COLO668 (cell line): ENCODE measurements at regions not wholly inside any gene's neighbourhood (a gene's known extent, or its start where the extent isn't known, plus 50 kb on each side); places are given as distances from the start of the nearest gene placed in this dataset.
"Not testable (repeated sequence)": the region's sequence is repeated elsewhere in the genome, so short reads cannot be mapped to it uniquely, and the experiment has no call there.

Experiments
- DNase-seq: peaks from one replicate; lab custom pipeline; 2025; ENCODE audit not compliant: unreplicated experiment; lab: John Stamatoyannopoulos, UW

- not testable (repeated sequence) for DNase-seq
These were observed 60.6 kb upstream of the RTL6 start for GRCh38 chr22:44558671-44559070.

DNA sequence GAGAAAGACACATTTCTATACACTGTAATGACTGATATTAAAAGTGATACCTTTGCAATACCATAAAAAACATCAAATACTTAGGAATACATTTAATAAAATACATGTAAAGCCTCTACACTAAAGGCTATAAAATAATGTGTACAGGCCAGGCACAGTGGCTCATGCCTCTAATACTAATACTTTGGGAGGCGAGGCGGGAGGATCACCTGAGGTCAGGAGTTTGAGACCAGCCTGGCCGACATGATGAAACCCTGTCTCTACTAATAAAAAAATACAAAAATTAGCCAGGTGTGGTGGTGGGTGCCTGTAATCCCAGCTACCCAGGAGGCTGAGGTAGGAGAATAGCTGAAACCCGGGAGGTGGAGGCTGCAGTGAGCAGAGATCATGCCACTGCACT lies 59.8 kb upstream of the RTL6 start:
- DNase-seq = not testable (repeated sequence)

- no peak for DNase-seq
These were observed 59.2 kb upstream of the RTL6 start for GRCh38 chr22:44557064-44557748.

GRCh38 chr22:44555597-44555996 lies 57.6 kb upstream of the RTL6 start:
- DNase-seq = no peak

- no peak for DNase-seq
These were observed 57.0 kb upstream of the RTL6 start for GRCh38 chr22:44555046-44555445.

DNA sequence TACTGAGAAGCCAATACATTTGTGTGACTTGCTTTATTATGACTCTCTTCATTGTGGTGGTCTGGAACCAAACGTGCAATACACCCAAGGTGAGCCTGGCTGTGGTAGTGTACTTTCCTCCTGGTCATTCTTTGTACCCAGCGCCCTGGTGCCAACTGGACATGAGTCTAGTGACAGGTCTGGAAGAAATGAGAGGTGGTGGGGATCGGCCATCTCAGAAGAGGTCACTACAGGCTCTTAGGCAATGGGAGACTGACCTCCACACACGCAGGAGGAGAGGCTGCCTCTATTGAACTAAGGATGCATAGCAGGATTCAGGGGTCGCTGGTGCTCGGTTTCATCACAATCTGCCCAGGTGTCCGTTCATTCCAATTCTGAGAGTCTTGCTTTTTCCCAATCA lies 56.4 kb upstream of the RTL6 start:
- DNase-seq = no peak

GRCh38 chr22:44550711-44551491 lies 52.9 kb upstream of the RTL6 start:
- no peak for DNase-seq

GRCh38 chr22:44549701-44550100 lies 51.7 kb upstream of the RTL6 start:
- no peak for DNase-seq

DNA sequence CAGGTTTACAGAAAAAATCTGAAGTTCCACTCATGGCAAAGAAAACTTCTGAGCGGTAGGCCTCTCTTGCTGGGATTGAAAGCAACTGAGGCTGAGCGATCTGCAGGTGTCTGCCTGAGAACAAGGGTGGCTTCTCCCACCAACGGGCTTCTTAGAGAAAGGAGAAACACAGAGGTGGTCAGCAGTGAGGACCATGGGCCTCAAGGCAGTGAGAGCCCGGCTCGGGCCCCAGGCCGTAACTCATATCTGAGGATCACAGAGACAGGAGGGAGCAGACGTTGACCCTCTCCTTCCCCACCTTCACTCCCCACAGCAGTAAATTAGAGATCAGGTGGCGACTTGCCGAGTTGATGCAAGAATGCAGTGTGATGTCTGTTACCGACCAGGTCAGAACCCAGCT lies 50.9 kb upstream of the RTL6 start:
- DNase-seq = no peak
